Stimulated activated CD4-positive, alpha-beta T cell treated with anti-CD3 and anti-CD28 coated beads, Interleukin-2, amount 100 ng/mL, for 48 hours (primary cell): ENCODE measurements at regions not wholly inside any gene's neighbourhood (a gene's known extent, or its start where the extent isn't known, plus 50 kb on each side); places are given as distances from the start of the nearest gene placed in this dataset.
"Not testable (repeated sequence)": the region's sequence is repeated elsewhere in the genome, so short reads cannot be mapped to it uniquely, and the experiment has no call there.

Experiments used
- DNase-seq, 2 donors: peaks; one replicate each; pipeline ENCODE4 v3.0.0-alpha.2; 2020

- DNase-seq = not testable (repeated sequence)
Observed at GRCh38 chr4:137733174-137734141, 201.2 kb upstream of the PCDH18 start.

GRCh38 chr4:137722910-137723309, 190.6 kb upstream of the PCDH18 start:
- no peak for DNase-seq

- DNase-seq = no peak
Observed at GRCh38 chr4:137711502-137711901, 179.2 kb upstream of the PCDH18 start.

- no peak for DNase-seq
Observed at GRCh38 chr4:137707626-137708025, 175.3 kb upstream of the PCDH18 start.

GRCh38 chr4:137707102-137707620, 174.9 kb upstream of the PCDH18 start:
- no peak for DNase-seq

GRCh38 chr4:137705171-137705783, 173.0 kb upstream of the PCDH18 start:
- DNase-seq = no peak

GRCh38 chr4:137703195-137703594, 170.9 kb upstream of the PCDH18 start:
- DNase-seq = no peak

- DNase-seq = no peak
Observed at GRCh38 chr4:137702512-137702911, 170.2 kb upstream of the PCDH18 start.

GRCh38 chr4:137701401-137701800, 169.1 kb upstream of the PCDH18 start:
- no peak for DNase-seq

GRCh38 chr4:137700751-137701150, 168.5 kb upstream of the PCDH18 start:
- DNase-seq = no peak

- no peak for DNase-seq
Observed at GRCh38 chr4:137700072-137700471, 167.8 kb upstream of the PCDH18 start.

- DNase-seq = no peak
Observed at GRCh38 chr4:137694138-137694537, 161.8 kb upstream of the PCDH18 start.

GRCh38 chr4:137693641-137694040, 161.3 kb upstream of the PCDH18 start:
- no peak for DNase-seq

GRCh38 chr4:137692205-137692604, 159.9 kb upstream of the PCDH18 start:
- DNase-seq = no peak

- DNase-seq = no peak
Observed at GRCh38 chr4:137688651-137689050, 156.4 kb upstream of the PCDH18 start.

- no peak for DNase-seq
Observed at GRCh38 chr4:137685357-137685756, 153.1 kb upstream of the PCDH18 start.

GRCh38 chr4:137681081-137681480, 148.8 kb upstream of the PCDH18 start:
- no peak for DNase-seq

- no peak for DNase-seq
Observed at GRCh38 chr4:137678796-137679195, 146.5 kb upstream of the PCDH18 start.

GRCh38 chr4:137677863-137678262, 145.6 kb upstream of the PCDH18 start:
- DNase-seq = no peak

GRCh38 chr4:137676357-137676998, 144.2 kb upstream of the PCDH18 start:
- no peak for DNase-seq

GRCh38 chr4:137674066-137674465, 141.8 kb upstream of the PCDH18 start:
- no peak for DNase-seq

GRCh38 chr4:137668885-137669545, 136.7 kb upstream of the PCDH18 start:
- no peak for DNase-seq

GRCh38 chr4:137664416-137664815, 132.1 kb upstream of the PCDH18 start:
- no peak for DNase-seq
